ENCODE measurements at regions not wholly inside any gene's neighbourhood (a gene's known extent, or its start where the extent isn't known, plus 50 kb on each side); places are given as distances from the start of the nearest gene placed in this dataset.

DNA sequence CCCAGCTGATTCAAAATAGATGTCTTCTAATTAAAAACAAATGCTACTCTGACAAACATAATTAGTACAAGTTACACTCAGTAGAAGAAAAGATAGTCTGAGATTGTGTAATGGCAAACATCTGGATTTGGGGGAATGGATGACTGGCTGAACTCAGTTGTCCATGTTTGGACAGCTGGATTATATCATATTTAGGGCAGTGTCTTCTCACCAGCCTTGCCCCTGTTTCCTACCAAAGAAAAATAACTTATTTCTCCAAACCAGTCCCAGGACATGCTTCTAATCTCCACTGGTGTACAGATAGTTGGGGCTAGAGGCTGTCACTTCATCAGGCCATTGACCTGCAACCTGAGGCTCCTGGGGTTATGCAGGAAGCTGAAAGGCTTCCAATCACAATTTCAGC is 237.3 kb downstream of the USP46 start:
- no peaks in the 10 kb centered on the region for H3K27me3 ChIP-seq (ENCODE audit: control insufficient read depth in 4 of 4, insufficient read depth in 4 of 4, low read length in 3 of 4)
- no peaks in the 10 kb centered on the region for H3K4me1 ChIP-seq (ENCODE audit: control insufficient read depth in 4 of 4, insufficient read depth in 4 of 4, low read length in 3 of 4)
- TF ChIP-seq FOXA2 (IDR thresholded peaks at IDR 0.05) = no peak
- TF ChIP-seq NR2F2 (IDR thresholded peaks at IDR 0.05) = peak; percentile 42
- H3K4me3 ChIP-seq (ENCODE audit: low read depth in 1 of 3, low read length in 3 of 3) = no peak overlapping the region
- H3K36me3 ChIP-seq (ENCODE audit: control insufficient read depth in 4 of 4, insufficient read depth in 3 of 4, low read depth in 1 of 4, low read length in 3 of 4) = no peaks in the 10 kb centered on the region
- peaks cover 0 to 3% (median 0%) of the 10 kb centered on the region in 4 donors for H3K9me3 ChIP-seq (ENCODE audit: control insufficient read depth in 4 of 4, low read length in 3 of 4)
- no peak overlapping the region for H3K27ac ChIP-seq (ENCODE audit: low read depth in 1 of 2, low read length in 2 of 2)
- DNase-seq (ENCODE audit: low spot score) = no peak
- H3K9ac ChIP-seq (ENCODE audit: low read depth in 1 of 2, low read length in 2 of 2) = no peak overlapping the region

DNA sequence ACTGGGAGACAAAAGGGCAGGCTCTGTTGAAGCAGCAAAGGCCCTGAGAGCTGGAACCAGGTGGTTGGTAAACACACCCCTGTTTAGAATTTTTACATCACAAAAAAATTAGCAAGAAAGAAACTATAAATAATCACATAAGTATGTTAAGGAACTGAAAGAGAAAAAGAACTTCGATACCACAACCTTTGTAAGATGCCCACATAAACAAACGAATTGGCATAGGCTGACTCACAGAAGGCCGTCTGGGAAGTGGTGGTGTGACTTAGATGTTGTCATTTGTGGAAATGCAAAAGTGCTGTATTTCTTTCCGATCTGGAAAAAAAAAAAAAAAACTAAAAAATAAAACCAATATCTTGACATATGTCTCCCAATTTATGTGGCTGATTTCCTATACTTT is 235.1 kb downstream of the USP46 start:
- Histone ChIP-seq H3K27me3 (ENCODE audit: control insufficient read depth in 4 of 4, insufficient read depth in 4 of 4, low read length in 3 of 4) (no peaks in the 10 kb centered on the region), H3K4me3 (ENCODE audit: low read depth in 1 of 3, low read length in 3 of 3) (no peak overlapping the region), H3K9me3 (ENCODE audit: control insufficient read depth in 4 of 4, low read length in 3 of 4) (no peaks in the 10 kb centered on the region), H3K36me3 (ENCODE audit: control insufficient read depth in 4 of 4, insufficient read depth in 3 of 4, low read depth in 1 of 4, low read length in 3 of 4) (no peaks in the 10 kb centered on the region), H3K4me1 (ENCODE audit: control insufficient read depth in 4 of 4, insufficient read depth in 4 of 4, low read length in 3 of 4) (no peaks in the 10 kb centered on the region), H3K27ac (ENCODE audit: low read depth in 1 of 2, low read length in 2 of 2) (no peak overlapping the region), H3K9ac (ENCODE audit: low read depth in 1 of 2, low read length in 2 of 2) (no peak overlapping the region)
- 87% methylated on average over 4 of the region's 4 CpGs for WGBS
- TF ChIP-seq FOXA2 (IDR thresholded peaks at IDR 0.05) (no peak), GABPA (IDR thresholded peaks at IDR 0.05 in 1 of 2, conservative IDR thresholded peaks at IDR 0.05 in 1 of 2) (no peak), YY1 (IDR thresholded peaks at IDR 0.05) (no peak), HNF4G (IDR thresholded peaks at IDR 0.05) (no peak), RAD21 (IDR thresholded peaks at IDR 0.05) (no peak), HNF4A (conservative IDR thresholded peaks at IDR 0.05) (no peak), NR2F2 (IDR thresholded peaks at IDR 0.05) (no peak), FOXA1 (IDR thresholded peaks at IDR 0.05) (no peak), EGR1 (IDR thresholded peaks at IDR 0.05; ENCODE audit: low read depth in 2 of 2) (no peak), RXRA (IDR thresholded peaks at IDR 0.05) (no peak), TAF1 (conservative IDR thresholded peaks at IDR 0.05) (no peak)
- TF ChIP-seq, protein P1, sequence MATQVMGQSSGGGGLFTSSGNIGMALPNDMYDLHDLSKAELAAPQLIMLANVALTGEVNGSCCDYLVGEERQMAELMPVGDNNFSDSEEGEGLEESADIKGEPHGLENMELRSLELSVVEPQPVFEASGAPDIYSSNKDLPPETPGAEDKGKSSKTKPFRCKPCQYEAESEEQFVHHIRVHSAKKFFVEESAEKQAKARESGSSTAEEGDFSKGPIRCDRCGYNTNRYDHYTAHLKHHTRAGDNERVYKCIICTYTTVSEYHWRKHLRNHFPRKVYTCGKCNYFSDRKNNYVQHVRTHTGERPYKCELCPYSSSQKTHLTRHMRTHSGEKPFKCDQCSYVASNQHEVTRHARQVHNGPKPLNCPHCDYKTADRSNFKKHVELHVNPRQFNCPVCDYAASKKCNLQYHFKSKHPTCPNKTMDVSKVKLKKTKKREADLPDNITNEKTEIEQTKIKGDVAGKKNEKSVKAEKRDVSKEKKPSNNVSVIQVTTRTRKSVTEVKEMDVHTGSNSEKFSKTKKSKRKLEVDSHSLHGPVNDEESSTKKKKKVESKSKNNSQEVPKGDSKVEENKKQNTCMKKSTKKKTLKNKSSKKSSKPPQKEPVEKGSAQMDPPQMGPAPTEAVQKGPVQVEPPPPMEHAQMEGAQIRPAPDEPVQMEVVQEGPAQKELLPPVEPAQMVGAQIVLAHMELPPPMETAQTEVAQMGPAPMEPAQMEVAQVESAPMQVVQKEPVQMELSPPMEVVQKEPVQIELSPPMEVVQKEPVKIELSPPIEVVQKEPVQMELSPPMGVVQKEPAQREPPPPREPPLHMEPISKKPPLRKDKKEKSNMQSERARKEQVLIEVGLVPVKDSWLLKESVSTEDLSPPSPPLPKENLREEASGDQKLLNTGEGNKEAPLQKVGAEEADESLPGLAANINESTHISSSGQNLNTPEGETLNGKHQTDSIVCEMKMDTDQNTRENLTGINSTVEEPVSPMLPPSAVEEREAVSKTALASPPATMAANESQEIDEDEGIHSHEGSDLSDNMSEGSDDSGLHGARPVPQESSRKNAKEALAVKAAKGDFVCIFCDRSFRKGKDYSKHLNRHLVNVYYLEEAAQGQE (IDR thresholded peaks at IDR 0.05) = no peak
- TF ChIP-seq, protein P2, sequence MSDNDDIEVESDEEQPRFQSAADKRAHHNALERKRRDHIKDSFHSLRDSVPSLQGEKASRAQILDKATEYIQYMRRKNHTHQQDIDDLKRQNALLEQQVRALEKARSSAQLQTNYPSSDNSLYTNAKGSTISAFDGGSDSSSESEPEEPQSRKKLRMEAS (IDR thresholded peaks at IDR 0.05) = no peak
- DNase-seq (ENCODE audit: low spot score) = no peak

DNA sequence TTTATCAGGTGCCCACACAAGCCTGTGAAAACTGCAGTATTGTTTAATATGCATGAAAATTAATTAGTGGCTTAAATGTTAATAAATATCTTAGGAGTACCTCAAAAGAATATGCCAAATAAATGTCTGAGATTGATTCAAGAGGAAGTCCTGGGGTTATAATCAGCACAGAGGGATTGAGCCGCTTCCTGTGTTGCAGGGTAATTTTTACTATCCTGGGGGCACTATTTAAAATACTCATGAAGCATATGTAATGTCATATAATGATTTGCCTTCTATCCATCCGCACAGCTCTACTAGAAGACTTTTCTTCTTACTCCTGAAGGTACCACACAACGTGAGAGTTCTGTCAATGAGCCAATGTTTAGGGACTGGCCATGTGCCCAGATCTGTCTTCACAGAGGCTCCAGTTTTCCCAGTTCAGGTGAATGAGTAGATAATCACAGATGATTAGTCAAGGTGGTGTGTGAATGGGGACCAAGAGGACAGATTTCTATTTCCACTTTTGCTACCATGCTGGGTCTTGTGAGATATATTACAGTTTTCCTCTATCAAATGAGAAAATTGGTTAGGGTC is 233.3 kb downstream of the USP46 start:
- no peaks in the 10 kb centered on the region for H3K36me3 ChIP-seq (ENCODE audit: control insufficient read depth in 4 of 4, insufficient read depth in 3 of 4, low read depth in 1 of 4, low read length in 3 of 4)
- H3K9ac ChIP-seq (ENCODE audit: low read depth in 1 of 2, low read length in 2 of 2) = no peak overlapping the region
- H3K27ac ChIP-seq (ENCODE audit: low read depth in 1 of 2, low read length in 2 of 2) = no peak overlapping the region
- no peak overlapping the region for H3K4me3 ChIP-seq (ENCODE audit: low read depth in 1 of 3, low read length in 3 of 3)
- H3K9me3 ChIP-seq (ENCODE audit: control insufficient read depth in 4 of 4, low read length in 3 of 4) = no peaks in the 10 kb centered on the region
- no peak for DNase-seq (ENCODE audit: low spot score)
- H3K4me1 ChIP-seq (ENCODE audit: control insufficient read depth in 4 of 4, insufficient read depth in 4 of 4, low read length in 3 of 4) = no peaks in the 10 kb centered on the region
- 65% methylated on average over 3 of the region's 3 CpGs for WGBS
- TF ChIP-seq JUND (IDR thresholded peaks at IDR 0.05) (no peak), HNF4A (conservative IDR thresholded peaks at IDR 0.05) (no peak), TAF1 (conservative IDR thresholded peaks at IDR 0.05) (no peak), FOXA1 (IDR thresholded peaks at IDR 0.05) (no peak), SP1 (IDR thresholded peaks at IDR 0.05) (no peak), EGR1 (IDR thresholded peaks at IDR 0.05; ENCODE audit: low read depth in 2 of 2) (no peak)
- TF ChIP-seq, protein P3, sequence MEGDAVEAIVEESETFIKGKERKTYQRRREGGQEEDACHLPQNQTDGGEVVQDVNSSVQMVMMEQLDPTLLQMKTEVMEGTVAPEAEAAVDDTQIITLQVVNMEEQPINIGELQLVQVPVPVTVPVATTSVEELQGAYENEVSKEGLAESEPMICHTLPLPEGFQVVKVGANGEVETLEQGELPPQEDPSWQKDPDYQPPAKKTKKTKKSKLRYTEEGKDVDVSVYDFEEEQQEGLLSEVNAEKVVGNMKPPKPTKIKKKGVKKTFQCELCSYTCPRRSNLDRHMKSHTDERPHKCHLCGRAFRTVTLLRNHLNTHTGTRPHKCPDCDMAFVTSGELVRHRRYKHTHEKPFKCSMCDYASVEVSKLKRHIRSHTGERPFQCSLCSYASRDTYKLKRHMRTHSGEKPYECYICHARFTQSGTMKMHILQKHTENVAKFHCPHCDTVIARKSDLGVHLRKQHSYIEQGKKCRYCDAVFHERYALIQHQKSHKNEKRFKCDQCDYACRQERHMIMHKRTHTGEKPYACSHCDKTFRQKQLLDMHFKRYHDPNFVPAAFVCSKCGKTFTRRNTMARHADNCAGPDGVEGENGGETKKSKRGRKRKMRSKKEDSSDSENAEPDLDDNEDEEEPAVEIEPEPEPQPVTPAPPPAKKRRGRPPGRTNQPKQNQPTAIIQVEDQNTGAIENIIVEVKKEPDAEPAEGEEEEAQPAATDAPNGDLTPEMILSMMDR (IDR thresholded peaks at IDR 0.05; ENCODE audit: low read depth, low read length, missing input control) = no peak
- TF ChIP-seq, protein P4, sequence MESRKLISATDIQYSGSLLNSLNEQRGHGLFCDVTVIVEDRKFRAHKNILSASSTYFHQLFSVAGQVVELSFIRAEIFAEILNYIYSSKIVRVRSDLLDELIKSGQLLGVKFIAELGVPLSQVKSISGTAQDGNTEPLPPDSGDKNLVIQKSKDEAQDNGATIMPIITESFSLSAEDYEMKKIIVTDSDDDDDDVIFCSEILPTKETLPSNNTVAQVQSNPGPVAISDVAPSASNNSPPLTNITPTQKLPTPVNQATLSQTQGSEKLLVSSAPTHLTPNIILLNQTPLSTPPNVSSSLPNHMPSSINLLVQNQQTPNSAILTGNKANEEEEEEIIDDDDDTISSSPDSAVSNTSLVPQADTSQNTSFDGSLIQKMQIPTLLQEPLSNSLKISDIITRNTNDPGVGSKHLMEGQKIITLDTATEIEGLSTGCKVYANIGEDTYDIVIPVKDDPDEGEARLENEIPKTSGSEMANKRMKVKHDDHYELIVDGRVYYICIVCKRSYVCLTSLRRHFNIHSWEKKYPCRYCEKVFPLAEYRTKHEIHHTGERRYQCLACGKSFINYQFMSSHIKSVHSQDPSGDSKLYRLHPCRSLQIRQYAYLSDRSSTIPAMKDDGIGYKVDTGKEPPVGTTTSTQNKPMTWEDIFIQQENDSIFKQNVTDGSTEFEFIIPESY (IDR thresholded peaks at IDR 0.05) = no peak
- H3K27me3 ChIP-seq (ENCODE audit: control insufficient read depth in 4 of 4, insufficient read depth in 4 of 4, low read length in 3 of 4) = no peaks in the 10 kb centered on the region

Measured in liver (tissue), 8 donors.